ENCODE measurements at regions not wholly inside any gene's neighbourhood (a gene's known extent, or its start where the extent isn't known, plus 50 kb on each side); places are given as distances from the start of the nearest gene placed in this dataset.

DNA sequence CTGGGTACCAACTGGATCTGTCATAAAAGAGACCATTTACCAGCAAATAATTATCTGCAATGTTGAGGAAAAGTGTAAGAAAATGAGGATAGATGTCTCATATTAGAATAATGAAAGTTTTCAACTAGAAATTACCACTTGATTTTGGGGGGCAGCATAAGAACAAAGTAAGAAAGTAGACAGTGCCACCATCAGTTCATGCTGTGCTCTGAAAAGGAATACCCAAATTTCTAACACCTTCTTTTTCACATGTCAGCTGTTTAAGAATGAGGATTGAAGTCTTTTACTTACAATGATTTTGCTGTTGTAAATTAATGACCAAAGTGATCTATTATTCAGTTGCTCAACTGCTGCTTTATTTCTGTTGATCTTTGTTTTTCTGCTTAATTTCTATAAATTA, 578.3 kb downstream of the ETV1 start:
- TF ChIP-seq, protein P1, sequence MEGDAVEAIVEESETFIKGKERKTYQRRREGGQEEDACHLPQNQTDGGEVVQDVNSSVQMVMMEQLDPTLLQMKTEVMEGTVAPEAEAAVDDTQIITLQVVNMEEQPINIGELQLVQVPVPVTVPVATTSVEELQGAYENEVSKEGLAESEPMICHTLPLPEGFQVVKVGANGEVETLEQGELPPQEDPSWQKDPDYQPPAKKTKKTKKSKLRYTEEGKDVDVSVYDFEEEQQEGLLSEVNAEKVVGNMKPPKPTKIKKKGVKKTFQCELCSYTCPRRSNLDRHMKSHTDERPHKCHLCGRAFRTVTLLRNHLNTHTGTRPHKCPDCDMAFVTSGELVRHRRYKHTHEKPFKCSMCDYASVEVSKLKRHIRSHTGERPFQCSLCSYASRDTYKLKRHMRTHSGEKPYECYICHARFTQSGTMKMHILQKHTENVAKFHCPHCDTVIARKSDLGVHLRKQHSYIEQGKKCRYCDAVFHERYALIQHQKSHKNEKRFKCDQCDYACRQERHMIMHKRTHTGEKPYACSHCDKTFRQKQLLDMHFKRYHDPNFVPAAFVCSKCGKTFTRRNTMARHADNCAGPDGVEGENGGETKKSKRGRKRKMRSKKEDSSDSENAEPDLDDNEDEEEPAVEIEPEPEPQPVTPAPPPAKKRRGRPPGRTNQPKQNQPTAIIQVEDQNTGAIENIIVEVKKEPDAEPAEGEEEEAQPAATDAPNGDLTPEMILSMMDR (conservative IDR thresholded peaks at IDR 0.05), result no peak
- no peak for TF ChIP-seq EZH2 (IDR thresholded peaks at IDR 0.05; ENCODE audit: low read depth)

Data from PC-9 (cell line).